Right lobe of liver (tissue), 4 donors: ENCODE measurements at regions not wholly inside any gene's neighbourhood (a gene's known extent, or its start where the extent isn't known, plus 50 kb on each side); places are given as distances from the start of the nearest gene placed in this dataset.

Source experiments
- POLR2A ChIP-seq: fragments of 450-650 bp; IDR thresholded peaks from one replicate; pipeline ENCODE4 v1.6.1; 2017; ENCODE audit warnings: antibody characterized with exemption, mild to moderate bottlenecking
- TF ChIP-seq, protein P1 (sequence below), 4 donors: fragments of 200-600 bp in 3 of 4; fragments of 450-650 bp in 1 of 4; IDR thresholded peaks; one replicate each; pipeline versions ENCODE4 v1.5.1 to v1.8.0; 2016 to 2022; ENCODE audit warnings: antibody characterized with exemption in 4 of 4, mild to moderate bottlenecking in 2 of 4
- donor health status: DM: no; HTN: no; CAD: no.
- donor health status: DM: no; HTN: no; CAD: no.
- donor health status: DM: no; HTN: yes; CAD: no.

DNA sequence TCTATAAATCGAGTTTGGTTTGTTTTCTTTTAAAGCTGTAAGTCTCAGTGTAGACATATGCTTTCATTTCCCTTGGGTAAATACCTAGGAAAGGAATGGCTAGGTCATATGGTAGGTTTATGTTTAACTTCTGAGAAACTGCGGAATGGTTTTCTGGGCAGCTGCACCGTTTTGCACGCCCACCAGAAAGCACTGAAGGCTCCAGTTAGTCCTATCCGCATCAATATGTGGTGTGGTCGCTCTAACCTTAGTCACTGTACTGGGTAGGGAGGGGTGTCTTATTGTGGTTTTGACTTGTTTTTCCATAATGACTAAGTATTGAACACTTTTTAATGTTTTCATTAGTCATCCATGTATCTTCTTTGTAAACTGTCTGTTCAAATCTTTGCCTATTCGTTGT is 279.5 kb upstream of the AKR1E2 start:
- TF ChIP-seq, protein P1, sequence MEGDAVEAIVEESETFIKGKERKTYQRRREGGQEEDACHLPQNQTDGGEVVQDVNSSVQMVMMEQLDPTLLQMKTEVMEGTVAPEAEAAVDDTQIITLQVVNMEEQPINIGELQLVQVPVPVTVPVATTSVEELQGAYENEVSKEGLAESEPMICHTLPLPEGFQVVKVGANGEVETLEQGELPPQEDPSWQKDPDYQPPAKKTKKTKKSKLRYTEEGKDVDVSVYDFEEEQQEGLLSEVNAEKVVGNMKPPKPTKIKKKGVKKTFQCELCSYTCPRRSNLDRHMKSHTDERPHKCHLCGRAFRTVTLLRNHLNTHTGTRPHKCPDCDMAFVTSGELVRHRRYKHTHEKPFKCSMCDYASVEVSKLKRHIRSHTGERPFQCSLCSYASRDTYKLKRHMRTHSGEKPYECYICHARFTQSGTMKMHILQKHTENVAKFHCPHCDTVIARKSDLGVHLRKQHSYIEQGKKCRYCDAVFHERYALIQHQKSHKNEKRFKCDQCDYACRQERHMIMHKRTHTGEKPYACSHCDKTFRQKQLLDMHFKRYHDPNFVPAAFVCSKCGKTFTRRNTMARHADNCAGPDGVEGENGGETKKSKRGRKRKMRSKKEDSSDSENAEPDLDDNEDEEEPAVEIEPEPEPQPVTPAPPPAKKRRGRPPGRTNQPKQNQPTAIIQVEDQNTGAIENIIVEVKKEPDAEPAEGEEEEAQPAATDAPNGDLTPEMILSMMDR (IDR thresholded peaks at IDR 0.05): no peak
- TF ChIP-seq POLR2A: no peak
